ENCODE measurements at regions not wholly inside any gene's neighbourhood (a gene's known extent, or its start where the extent isn't known, plus 50 kb on each side); places are given as distances from the start of the nearest gene placed in this dataset.

DNA sequence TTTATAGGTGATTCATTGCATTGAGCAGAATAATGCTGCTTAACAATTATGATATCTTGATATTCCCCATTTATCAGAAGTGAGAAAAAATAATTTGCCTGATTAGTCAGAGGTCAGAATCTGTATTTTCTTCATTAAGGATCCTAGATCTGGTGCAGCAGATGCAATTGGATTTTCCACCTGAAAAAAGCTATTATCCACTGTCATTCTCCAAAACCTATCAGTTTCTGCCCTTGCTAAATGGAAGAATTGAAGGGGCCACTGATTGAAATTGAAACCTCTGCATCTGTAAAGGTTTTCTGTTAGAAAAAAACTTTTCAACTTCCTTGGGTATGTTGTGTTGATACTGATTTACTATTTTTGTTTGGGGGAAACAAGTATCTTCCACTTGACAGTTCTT is 636.0 kb upstream of the NDST4 start:
- Histone ChIP-seq H3K27me3 (replicated peaks; ENCODE audit: insufficient read depth, low read length) (no peaks in the 10 kb centered on the region), H3K4me3 (ENCODE audit: low read length) (no peak overlapping the region)
- TF ChIP-seq EZH2phosphoT487 (IDR thresholded peaks at IDR 0.05; ENCODE audit: low read length), result no peak
- TF ChIP-seq, protein P1, sequence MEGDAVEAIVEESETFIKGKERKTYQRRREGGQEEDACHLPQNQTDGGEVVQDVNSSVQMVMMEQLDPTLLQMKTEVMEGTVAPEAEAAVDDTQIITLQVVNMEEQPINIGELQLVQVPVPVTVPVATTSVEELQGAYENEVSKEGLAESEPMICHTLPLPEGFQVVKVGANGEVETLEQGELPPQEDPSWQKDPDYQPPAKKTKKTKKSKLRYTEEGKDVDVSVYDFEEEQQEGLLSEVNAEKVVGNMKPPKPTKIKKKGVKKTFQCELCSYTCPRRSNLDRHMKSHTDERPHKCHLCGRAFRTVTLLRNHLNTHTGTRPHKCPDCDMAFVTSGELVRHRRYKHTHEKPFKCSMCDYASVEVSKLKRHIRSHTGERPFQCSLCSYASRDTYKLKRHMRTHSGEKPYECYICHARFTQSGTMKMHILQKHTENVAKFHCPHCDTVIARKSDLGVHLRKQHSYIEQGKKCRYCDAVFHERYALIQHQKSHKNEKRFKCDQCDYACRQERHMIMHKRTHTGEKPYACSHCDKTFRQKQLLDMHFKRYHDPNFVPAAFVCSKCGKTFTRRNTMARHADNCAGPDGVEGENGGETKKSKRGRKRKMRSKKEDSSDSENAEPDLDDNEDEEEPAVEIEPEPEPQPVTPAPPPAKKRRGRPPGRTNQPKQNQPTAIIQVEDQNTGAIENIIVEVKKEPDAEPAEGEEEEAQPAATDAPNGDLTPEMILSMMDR (IDR thresholded peaks at IDR 0.05; ENCODE audit: low read length), result no peak
- TF ChIP-seq EZH2 (optimal IDR thresholded peaks at IDR 0.05; ENCODE audit: low read depth, low read length), result no peak

DNA sequence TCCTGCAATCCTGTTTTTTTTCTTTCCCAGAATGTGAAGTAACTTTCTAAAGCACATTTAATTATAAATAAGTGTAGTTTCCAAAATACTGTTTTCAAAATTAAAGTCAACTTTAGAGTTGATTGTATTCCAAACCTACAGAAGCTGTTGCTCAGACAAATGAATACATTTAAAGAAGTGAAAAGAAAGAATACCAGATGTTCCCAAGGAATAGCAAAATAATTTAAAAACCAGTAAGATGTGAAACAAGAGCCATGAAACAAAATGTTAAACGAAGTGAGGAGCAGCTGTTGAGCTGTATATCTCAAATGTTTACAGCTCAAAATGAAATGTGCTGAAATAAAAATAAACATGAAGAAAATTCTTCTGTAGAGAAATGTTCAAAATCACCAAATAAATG is 627.4 kb upstream of the NDST4 start:
- no peaks in the 10 kb centered on the region for H4K20me1 ChIP-seq (ENCODE audit: insufficient read depth, low read length)
- no peaks in the 10 kb centered on the region for H3K9me2 ChIP-seq (replicated peaks; ENCODE audit: insufficient read depth, low read length)
- H3K4me1 ChIP-seq (ENCODE audit: low read length), result no peaks in the 10 kb centered on the region
- TF ChIP-seq, protein P1 (IDR thresholded peaks at IDR 0.05; ENCODE audit: low read length), result no peak
- TF ChIP-seq EZH2 (optimal IDR thresholded peaks at IDR 0.05; ENCODE audit: low read depth, low read length) (no peak), EZH2phosphoT487 (IDR thresholded peaks at IDR 0.05; ENCODE audit: low read length) (no peak)
- DNase-seq, result no peak
- H2AFZ ChIP-seq (ENCODE audit: low read length), result no peak overlapping the region
- H3K36me3 ChIP-seq (replicated peaks; ENCODE audit: insufficient read depth, low read length), result no peaks in the 10 kb centered on the region
- no peak overlapping the region for H3K4me2 ChIP-seq (ENCODE audit: low read depth, low read length)
- H3K79me2 ChIP-seq (ENCODE audit: low read length), result no peaks in the 10 kb centered on the region
- no peaks in the 10 kb centered on the region for H3K27me3 ChIP-seq (replicated peaks; ENCODE audit: insufficient read depth, low read length)
- no peak overlapping the region for H3K27ac ChIP-seq (ENCODE audit: low read length)
- H3F3A ChIP-seq (ENCODE audit: insufficient read depth, low read length), result no peaks in the 10 kb centered on the region
- no peak overlapping the region for H3K4me3 ChIP-seq (ENCODE audit: low read length)
- H3K9me3 ChIP-seq (replicated peaks; ENCODE audit: insufficient read depth, low read length), result no peaks in the 10 kb centered on the region
- H3K9ac ChIP-seq (ENCODE audit: low read length), result no peak overlapping the region

More for the DNA sequence above, 636.0 kb upstream of the NDST4 start:
- Histone ChIP-seq H3K9me2 (replicated peaks; ENCODE audit: insufficient read depth, low read length) (no peaks in the 10 kb centered on the region), H3F3A (ENCODE audit: insufficient read depth, low read length) (no peaks in the 10 kb centered on the region), H3K4me1 (ENCODE audit: low read length) (no peaks in the 10 kb centered on the region), H3K27ac (ENCODE audit: low read length) (no peak overlapping the region), H3K9ac (ENCODE audit: low read length) (no peak overlapping the region), H3K36me3 (replicated peaks; ENCODE audit: insufficient read depth, low read length) (no peaks in the 10 kb centered on the region), H3K9me3 (replicated peaks; ENCODE audit: insufficient read depth, low read length) (no peaks in the 10 kb centered on the region), H3K79me2 (ENCODE audit: low read length) (no peaks in the 10 kb centered on the region), H2AFZ (ENCODE audit: low read length) (no peak overlapping the region), H3K4me2 (ENCODE audit: low read depth, low read length) (no peak overlapping the region), H4K20me1 (ENCODE audit: insufficient read depth, low read length) (no peaks in the 10 kb centered on the region)
- DNase-seq, result no peak

DNA sequence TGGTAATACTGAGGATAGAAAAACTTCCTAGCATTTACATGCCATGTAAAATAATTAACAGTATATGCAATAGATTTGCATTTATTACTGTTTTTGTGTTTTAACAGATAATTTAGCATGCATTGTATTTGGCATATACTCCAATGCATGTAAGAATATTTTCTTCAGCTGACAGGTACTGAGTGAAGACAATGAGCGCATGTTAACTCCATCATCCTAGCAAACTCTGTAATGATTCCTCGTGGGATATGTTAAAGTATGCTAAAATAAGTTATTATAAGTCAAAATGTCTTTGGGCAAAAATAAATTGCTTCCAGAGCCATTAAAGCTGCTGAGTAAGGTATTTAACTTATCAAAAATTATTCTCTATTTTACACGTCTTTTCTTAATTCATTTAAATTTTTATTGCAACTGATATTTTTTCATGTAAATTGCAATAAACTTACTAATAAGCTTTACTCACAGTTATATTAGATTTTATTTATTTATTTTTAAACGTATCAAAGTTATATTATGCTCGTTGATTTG is 616.4 kb upstream of the NDST4 start:
- no peak overlapping the region for H3K9ac ChIP-seq (ENCODE audit: low read length)
- no peaks in the 10 kb centered on the region for H3F3A ChIP-seq (ENCODE audit: insufficient read depth, low read length)
- H3K27ac ChIP-seq (ENCODE audit: low read length), result no peak overlapping the region
- no peaks in the 10 kb centered on the region for H3K36me3 ChIP-seq (replicated peaks; ENCODE audit: insufficient read depth, low read length)
- no peaks in the 10 kb centered on the region for H3K4me1 ChIP-seq (ENCODE audit: low read length)
- no peak for DNase-seq
- H3K27me3 ChIP-seq (replicated peaks; ENCODE audit: insufficient read depth, low read length), result no peaks in the 10 kb centered on the region
- TF ChIP-seq EZH2phosphoT487 (IDR thresholded peaks at IDR 0.05; ENCODE audit: low read length), result no peak
- no peak for TF ChIP-seq EZH2 (optimal IDR thresholded peaks at IDR 0.05; ENCODE audit: low read depth, low read length)
- TF ChIP-seq, protein P1 (IDR thresholded peaks at IDR 0.05; ENCODE audit: low read length), result no peak
- H3K4me3 ChIP-seq (ENCODE audit: low read length), result no peak overlapping the region
- no peaks in the 10 kb centered on the region; the same call in 1 of the 2 replicates for H4K20me1 ChIP-seq (ENCODE audit: insufficient read depth, low read length)
- H3K9me3 ChIP-seq (replicated peaks; ENCODE audit: insufficient read depth, low read length), result no peaks in the 10 kb centered on the region
- H3K79me2 ChIP-seq (ENCODE audit: low read length), result no peaks in the 10 kb centered on the region
- H3K9me2 ChIP-seq (replicated peaks; ENCODE audit: insufficient read depth, low read length), result no peaks in the 10 kb centered on the region
- H3K4me2 ChIP-seq (ENCODE audit: low read depth, low read length), result no peak overlapping the region
- no peak overlapping the region for H2AFZ ChIP-seq (ENCODE audit: low read length)

Data from MM.1S (cell line).